ENCODE measurements at regions not wholly inside any gene's neighbourhood (a gene's known extent, or its start where the extent isn't known, plus 50 kb on each side); places are given as distances from the start of the nearest gene placed in this dataset.
"Not testable (repeated sequence)": the region's sequence is repeated elsewhere in the genome, so short reads cannot be mapped to it uniquely, and the experiment has no call there.

GRCh38 chr6:169000022-169000421 lies 253.6 kb downstream of the THBS2 start:
- DNase-seq = no peak

- DNase-seq = no peak
Measured at GRCh38 chr6:168999392-168999791, 254.3 kb downstream of the THBS2 start.

- DNase-seq = no peak
Measured at GRCh38 chr6:168996356-168996625, 257.4 kb downstream of the THBS2 start.

GRCh38 chr6:168995526-168996355 lies 257.9 kb downstream of the THBS2 start:
- DNase-seq = no peak

GRCh38 chr6:168994956-168995355 lies 258.7 kb downstream of the THBS2 start:
- DNase-seq = no peak

- no peak for DNase-seq
Measured at GRCh38 chr6:168992446-168993144, 261.1 kb downstream of the THBS2 start.

- DNase-seq = not testable (repeated sequence)
Measured at GRCh38 chr6:168991695-168992094, 262.0 kb downstream of the THBS2 start.

- DNase-seq = no peak
Measured at GRCh38 chr6:168990019-168990751, 263.5 kb downstream of the THBS2 start.

- no peak for DNase-seq
Measured at GRCh38 chr6:168989421-168989820, 264.2 kb downstream of the THBS2 start.

GRCh38 chr6:168988801-168989200 lies 264.8 kb downstream of the THBS2 start:
- no peak for DNase-seq

GRCh38 chr6:168988280-168988679 lies 265.4 kb downstream of the THBS2 start:
- DNase-seq = no peak

- DNase-seq = no peak
Measured at GRCh38 chr6:168985705-168986104, 267.9 kb downstream of the THBS2 start.

GRCh38 chr6:168983925-168984324 lies 269.7 kb downstream of the THBS2 start:
- no peak for DNase-seq

GRCh38 chr6:168981187-168981586 lies 272.5 kb downstream of the THBS2 start:
- DNase-seq = no peak

- DNase-seq = no peak
Measured at GRCh38 chr6:168979254-168979653, 274.4 kb downstream of the THBS2 start.

- DNase-seq = no peak
Measured at GRCh38 chr6:168972128-168972527, 281.5 kb downstream of the THBS2 start.

GRCh38 chr6:168971549-168971948 lies 282.1 kb downstream of the THBS2 start:
- DNase-seq = no peak

- DNase-seq = no peak
Measured at GRCh38 chr6:168968801-168969200, 284.8 kb downstream of the THBS2 start.

- DNase-seq = no peak
Measured at GRCh38 chr6:168968228-168968627, 285.4 kb downstream of the THBS2 start.

- DNase-seq = no peak
Measured at GRCh38 chr6:168967281-168967925, 286.2 kb downstream of the THBS2 start.

GRCh38 chr6:168964138-168964835 lies 289.4 kb downstream of the THBS2 start:
- no peak for DNase-seq

- DNase-seq = no peak
Measured at GRCh38 chr6:168962886-168963285, 290.8 kb downstream of the THBS2 start.

- DNase-seq = no peak
Measured at GRCh38 chr6:168961264-168961656, 292.4 kb downstream of the THBS2 start.
